GM18498 (cell line): ENCODE measurements at regions not wholly inside any gene's neighbourhood (a gene's known extent, or its start where the extent isn't known, plus 50 kb on each side); places are given as distances from the start of the nearest gene placed in this dataset.

ENCODE experiments used
- ATAC-seq: cut with Tn5 transposase; IDR thresholded peaks from one replicate; pipeline ENCODE4 v1.9.1; 2021; ENCODE audit warnings: mild to moderate bottlenecking, moderate library complexity; ENCODE audit not compliant: unreplicated experiment

DNA sequence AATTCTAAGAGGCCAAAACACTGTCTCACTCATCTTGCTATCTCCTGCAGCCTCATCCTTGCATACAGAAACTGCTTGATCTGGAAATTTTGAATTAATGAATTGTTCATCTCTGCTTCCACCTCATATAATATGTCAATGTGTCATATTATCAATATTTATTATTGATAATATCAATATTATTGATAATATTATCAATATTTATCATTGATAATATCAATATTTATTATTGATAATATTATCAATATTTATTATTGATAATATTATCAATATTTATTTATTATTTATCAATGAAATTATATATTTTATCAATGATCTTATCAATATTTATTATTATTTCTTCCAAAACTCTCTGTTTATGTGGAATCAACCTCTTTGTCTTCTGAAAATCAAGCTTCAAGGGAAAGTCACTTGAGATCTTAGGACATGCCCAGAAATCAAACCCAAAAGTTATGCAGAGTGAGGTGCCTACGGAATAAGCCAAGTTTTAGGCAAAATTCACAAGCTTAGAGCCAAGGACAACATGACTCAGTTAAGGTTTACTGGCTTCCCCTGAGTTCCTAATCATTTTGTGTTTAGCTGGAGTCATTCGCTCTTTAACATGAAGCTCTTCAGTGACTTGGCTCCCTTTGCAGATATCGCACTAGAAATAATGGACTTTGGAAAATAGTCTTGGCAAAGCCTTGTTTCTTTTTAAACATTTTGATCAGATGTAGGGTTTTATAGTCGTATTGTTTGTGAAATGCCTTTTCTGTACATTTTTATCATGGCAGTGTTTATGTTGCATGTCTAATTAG is 297.1 kb upstream of the RARB start:
- no peak for ATAC-seq

DNA sequence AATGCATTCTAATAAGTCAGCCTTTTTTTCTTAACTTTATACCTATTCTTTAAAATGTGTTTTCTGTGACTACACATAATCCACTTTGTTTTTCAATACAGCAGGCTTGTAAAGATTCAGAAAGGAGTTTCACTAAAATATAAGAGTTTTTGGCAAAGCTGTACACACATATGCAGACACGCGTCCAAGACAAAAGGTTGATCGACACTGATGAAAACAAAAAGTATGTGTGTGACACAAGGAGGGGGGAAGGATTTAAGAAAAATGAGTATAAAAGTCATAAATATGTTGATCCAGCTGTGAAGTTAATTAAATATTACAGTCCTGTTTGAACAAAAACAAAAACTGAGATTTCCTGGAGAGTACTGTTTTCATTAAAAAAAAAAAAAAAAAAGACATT is 294.5 kb upstream of the RARB start:
- ATAC-seq: no peak

DNA sequence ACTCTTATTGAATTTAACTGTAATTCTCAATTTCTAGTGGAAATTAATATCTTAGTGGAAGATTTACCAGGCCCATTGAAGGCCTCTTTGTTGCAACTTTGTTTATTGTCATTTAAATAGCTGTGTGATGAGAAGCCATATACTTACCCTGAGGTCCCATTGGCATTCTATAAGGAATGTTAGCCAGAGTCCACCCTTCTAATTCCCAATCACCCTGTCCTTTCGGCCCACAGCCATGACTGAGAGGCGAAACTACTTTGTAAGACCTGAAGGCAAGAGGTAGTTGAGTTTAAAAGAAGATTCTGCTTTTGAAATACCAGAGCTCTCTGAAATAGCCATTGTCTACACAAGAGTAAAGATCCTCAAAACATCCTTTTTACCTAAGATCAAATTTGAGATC is 290.5 kb upstream of the RARB start:
- ATAC-seq: no peak

DNA sequence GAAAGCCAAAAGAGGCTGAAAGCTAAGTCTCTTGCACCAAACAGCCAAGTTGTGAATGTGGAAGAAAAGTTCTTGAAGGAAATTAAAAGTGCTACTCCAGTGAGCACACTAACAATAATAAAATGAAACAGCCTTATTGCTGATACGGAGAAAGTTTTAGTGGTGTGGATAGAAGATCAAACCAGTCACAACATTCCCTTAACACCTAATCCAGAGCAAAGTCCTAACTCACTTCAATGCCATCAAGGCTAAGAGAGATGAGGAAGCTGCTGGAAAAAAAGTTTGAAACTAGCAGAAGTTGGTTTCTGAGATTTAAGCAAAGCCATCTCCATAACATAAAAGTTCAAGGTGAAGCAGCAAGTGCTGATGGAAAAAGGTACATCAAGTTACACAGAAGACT is 288.8 kb upstream of the RARB start:
- no peak for ATAC-seq

DNA sequence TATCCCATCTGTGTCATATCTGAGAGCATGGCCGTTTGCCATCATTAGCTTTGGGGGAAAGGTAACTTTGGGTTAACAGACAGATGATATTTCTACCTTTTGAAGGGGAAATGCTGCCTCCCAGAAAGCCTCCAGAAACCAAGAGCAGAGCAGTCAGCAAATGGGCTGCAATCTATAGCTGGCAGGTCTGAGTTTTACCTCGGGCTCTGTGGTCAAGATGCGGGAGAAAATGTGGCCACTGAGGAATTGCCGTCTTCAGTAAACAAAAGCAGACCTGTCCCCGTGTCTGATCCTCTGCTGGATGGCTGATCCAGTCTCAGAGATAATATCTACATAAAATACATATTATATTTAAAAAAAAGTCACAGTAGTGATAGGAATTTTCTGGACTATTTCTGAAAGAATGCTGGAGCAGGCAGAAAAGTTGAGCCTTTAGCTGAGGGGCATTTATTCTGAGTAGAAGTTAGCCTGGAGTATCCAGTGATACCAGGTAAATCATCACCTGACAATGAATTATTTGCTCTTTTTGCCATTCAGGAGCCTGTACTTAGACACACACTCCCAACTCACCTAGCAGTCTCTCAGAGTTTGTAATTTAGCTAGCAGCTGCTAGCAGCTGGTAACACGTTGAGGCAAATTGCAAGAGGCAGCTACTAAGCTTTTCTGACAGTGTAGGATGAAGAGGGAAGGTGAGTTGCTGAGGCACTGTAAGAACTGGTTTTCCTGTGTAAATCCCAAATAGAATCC is 285.3 kb upstream of the RARB start:
- no peak for ATAC-seq

DNA sequence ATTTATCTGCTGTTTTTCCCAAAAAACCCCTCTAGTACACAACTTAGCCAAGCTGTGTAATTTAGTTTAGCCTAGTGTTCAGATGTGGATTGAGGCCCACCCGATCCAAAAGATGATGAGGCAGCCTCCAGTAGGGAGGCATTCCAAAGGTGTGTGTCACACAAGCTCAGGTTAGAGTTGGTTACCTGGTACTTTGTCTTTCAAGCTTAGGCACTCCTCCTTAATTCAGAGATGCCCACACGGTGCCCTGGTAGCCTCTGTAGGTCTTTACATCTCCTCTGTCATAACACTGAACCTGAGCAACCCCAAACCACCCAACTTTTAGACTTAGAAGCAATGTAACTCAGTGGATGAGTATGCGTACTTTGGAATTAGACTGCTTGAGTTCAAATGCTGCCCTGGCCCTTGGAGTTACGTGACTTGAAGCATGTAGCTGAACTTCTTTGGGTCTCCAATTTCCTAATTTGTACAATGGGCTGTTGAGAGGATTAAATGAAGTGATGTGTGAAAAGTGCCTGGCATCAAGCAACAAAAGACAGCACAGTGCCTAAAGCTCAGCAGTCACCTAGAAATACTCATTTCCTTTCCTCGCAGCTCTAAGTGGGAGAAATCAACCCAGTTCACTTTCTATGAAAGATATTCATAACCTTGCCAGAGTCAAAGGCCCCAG is 284.6 kb upstream of the RARB start:
- no peak for ATAC-seq

DNA sequence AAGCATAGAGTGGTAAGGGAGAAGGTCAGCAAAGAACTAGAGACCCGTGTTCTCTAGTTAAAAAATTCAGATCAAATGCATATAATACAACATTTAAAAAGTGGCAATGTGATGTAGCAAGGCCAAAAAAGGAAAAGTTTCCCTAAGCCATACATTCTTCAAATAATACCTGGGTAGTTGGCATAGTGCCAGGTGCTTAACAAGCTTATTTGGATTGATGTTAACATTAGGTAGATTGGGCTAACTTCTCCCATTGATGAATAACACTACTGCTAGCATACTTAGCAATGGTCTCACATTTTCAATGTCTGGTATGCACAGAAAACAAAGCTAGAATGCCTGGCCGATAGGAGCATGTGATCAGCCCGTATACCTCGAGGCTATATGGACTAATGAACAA is 283.6 kb upstream of the RARB start:
- ATAC-seq: no peak

DNA sequence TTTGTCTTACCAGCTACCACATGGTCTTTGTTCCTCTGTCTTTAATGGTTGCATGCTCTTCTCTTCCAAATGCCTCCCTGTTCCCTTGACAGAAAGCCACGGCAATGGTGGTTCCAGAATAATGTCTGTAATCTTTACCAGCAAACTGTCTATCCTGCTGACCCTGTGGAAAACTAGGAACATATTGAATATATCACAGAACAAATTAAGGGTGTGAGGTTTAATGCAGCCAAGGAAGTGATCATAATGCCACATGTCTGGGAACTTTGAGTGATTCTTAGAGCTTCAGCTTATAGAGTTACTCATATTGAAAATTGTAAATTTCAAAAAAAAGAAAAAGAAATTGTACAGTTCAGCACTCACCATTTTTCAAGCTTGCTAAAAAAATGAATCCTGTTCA is 282.9 kb upstream of the RARB start:
- ATAC-seq: no peak

DNA sequence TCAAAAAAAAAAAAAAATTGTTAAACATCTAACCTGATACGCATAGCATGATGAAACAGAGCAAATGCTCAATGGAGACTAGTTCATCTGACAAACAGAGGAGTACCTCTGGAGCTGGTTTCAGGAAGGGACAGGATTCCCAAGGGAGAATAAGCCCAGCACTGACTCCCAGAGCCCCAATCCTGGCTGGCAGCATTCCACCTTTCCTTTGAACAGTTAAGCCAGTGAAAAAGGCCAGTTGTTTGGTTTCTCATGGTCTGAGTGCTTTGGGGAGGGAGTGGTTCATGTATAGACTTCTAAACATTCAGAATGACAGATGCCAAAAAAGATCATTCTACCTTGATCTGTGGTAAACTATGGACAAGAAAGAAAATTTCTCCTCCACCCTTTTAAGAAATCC is 277.9 kb upstream of the RARB start:
- no peak for ATAC-seq

DNA sequence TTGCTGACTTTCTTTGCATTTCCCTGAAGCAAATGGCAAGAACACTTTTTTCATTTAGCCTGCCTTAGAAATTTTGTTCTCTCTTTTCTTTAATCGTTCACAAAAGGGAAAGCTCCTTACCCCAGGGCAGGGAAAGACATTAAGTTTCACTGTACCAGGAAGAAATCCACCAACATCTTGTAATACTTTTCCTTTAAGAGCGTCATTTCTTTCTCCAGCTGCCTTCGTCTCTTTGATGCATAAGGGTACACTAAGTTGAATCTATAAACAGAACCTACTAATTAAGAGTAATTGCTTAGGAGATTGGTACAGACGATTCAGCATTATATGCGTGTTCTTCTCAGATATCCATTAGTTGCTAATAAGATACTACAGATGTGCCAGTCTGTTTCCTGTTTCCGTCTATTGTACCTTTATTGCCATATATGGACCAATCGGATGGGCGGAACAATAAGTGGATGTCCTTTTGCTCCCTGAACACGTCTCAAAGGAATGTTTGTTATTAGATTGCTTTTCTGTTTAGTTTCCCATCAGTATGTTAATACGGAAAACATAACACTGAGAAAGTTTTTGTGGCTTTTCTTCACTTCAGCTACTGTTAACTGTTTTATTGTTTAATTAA is 276.7 kb upstream of the RARB start:
- no peak for ATAC-seq

DNA sequence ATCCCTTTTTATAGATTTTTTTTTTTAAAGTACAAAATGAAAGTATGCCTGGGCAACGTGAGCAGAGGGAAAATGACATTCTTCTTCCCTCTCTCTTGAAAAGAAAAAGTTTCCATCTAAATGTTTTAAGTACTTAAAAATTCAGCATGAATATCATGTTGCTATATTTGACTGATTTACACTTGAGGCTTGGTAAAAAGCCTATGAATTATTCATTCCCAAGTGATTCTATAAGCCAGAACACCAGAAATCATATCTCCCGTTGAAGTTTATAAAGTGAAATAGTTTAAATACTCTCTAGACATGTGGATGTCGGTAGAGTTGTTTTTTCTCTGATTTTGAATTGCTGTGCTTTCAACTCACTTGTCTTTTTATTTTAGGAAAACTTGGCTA is 276.2 kb upstream of the RARB start:
- no peak for ATAC-seq

DNA sequence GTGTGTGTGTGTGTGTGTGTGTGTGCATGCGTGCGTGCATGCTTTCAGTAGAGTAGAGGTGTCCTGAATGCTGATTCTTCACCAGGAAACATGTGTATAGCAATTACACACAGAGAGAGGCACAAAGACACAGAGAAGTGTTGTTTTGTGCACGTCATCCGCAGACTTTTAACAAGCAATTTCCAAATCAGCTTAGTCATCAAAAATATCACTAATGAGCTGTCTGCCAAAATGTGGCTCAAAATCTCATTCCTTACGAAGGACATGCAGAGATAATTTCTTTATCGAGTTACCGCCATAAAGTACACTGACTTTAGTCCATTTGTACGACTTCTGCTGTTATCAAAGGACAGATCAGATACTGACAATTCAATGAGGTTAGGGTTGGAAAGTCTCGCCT is 274.9 kb upstream of the RARB start:
- ATAC-seq: no peak

DNA sequence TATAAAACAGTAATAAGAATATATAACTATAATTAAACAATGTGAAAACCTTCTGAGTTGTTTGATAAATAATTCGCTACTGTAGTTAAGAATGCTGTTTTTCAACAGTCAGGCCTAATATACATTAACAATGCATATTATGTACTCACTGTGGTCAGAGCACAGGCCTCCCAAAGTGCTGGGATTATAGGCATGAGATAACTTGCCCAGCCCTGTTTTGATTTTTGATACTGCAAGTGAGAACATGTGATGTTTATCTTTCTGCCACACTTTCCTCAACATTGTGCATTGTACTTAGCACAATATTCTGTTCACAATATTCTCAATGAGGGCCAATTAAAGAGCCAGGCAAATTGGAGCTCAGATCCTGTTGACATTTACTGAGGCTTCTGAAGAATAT is 274.5 kb upstream of the RARB start:
- no peak for ATAC-seq

DNA sequence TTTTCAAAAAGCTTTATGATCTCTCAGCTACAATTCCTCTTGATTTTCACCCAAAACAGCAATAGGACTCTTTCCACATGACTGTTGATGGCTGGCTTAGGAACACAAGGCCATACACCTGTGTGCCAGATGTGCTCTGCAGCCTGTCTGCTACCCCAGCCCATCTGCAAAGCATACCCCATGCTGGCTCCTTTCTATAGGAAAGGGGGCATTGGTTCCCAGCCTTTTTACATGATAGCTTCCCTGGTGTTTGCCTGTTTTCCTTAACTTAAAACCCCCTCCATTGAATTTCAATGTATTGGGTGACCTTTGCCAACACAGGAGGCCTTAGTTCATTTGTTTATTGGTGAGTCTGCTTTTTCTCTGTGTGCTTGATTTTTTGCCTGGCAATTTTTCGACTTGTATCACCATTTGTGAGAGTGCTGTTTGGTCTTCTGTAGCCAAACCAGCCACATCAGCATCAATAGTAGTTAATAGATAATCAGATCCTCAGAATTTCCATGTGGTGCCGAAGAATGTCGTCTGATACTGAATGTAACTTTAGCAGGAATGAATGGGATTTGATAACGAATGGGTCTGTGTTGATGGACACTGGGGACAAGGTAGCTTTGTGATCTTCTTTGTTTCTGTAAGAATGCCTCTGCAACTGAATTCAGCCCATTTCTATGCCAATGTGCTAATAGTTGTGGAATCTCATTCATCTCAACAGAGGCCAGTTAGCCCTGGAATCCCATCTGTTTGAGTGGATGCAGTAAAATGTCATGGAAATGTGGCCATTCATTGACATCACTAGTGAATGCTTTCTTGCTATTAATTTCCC is 272.2 kb upstream of the RARB start:
- no peak for ATAC-seq

DNA sequence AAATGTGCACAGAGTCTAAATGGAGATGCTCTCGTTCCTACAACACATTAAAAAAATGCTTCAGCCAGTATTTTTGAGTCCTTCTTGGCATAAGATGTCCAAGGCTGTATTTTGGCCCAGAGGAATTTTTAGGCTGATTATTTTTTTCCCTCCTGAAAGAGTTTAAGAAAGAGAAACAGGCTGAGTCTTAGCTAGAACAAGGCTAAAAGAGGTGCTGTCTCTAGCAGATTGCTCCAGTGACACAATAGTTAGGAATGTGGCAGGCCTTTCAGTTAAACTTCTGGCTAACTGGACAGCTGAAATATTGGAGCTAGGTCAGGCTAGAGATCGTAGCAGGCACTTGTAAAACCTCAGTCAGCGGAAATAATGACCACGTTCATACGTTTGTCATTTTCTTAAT is 271.4 kb upstream of the RARB start:
- ATAC-seq: no peak

DNA sequence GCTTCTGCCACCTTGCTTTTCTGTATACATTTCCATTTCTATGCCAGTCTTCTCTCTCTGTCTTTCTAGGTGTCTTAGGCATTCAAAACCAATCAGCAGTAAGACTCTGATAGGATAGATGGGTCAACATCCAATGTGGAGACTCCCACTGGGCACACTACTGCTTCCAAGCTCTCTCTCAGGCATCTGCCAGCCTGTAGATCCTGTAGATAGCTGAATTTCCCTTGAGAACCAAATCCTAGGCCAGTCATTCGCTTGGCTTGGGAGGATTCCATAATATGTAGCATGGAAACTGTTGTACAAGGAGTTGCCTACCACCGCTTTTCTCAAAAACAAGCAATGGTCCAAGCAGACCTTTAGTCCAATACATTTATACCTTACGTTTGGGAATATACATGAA is 262.8 kb upstream of the RARB start:
- ATAC-seq: no peak

DNA sequence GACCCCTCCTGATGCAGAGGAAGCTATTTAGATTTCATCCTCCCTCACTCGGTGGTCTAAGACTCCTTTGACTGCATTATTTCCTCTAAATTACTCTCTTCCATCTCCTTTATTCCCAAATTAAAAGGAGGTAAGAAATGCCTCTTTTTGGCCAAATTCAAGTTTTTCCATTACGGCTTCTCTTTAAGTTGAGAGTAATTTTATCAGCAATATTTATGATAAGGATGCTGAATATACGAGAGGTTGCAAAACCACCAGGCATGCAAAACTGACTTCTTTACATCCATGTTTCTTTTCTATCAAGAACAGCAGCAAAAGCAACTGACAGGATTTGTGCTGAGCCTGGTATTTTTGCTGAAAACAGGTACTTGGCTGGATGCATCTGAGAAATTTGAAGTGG is 262.0 kb upstream of the RARB start:
- no peak for ATAC-seq

DNA sequence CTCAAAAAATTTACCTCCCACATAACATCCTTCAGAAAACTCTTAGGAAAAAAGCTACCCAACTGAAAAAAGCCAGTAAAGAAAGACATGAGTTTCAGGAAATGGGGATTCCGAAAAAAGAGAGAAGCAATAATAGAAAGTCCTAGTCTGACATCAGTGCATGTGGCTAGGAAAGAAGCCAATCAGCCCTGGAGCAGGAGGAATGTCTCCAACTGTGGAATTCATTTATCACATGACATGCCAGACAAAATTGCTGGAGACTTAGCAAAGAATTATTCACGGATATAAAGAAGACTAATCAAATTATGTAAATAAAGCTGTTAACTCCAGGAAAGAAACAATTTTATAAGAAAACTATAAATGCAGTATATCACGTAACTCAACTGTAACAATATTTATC is 258.9 kb upstream of the RARB start:
- ATAC-seq: no peak

DNA sequence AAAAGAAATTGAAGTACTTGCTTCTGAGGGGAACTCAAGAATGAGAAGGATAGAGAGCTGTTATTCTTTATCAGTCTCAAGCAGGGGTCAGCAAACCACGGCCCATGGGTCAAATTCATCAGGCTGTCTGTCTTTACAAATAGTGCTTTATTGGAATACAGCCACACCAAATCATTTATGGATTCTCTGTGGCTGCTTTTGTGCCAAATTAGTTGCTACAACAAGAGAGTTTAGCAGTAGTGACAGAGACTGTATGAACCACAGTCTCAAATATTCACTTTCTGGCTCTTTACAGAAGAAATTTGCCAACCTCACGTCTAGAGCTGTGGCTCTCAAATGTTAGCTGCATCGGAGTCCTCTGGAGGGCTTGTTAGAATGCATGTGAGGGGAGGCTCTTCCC is 258.0 kb upstream of the RARB start:
- ATAC-seq: no peak

DNA sequence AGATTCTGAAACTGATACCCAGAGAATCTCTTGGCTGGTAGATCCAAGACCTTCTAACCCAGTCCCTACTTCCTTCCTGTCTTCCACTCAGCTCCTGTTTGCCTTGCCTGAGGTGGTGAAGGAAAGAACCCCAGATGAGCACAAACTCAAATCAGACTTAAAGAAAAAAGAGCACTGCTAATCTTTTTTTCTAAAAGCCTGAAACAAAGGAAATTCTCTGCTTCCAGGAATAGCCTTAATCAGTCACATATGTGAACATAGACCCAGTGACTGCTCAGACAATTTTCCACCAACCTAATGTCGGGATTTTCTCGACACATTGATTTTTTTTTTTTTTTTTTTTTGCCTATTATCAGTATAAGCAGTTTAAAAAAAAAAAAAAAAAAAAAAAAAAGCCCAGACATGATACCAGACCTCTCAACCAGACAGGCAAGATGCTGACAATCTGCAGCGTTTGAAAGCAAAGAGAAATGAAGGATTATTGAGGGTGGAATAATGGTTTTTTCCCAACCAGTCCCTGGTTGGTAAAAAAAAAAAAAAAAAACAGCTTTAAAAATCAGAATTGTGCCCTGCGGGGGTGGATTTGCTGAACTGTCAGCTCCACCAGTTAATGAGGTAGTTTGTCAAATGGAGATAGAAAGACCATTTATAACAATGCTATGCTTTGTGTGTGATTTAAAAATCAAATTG is 256.8 kb upstream of the RARB start:
- no peak for ATAC-seq
